Lung (tissue), 11 donors: ENCODE measurements at regions not wholly inside any gene's neighbourhood (a gene's known extent, or its start where the extent isn't known, plus 50 kb on each side); places are given as distances from the start of the nearest gene placed in this dataset.

Experiments
- ATAC-seq: fragments of 200-7000 bp; cut with Tn5 transposase; one replicate; pipeline ENCODE4 v1.9.1; 2020; ENCODE audit warnings: moderate number of reproducible peaks; ENCODE audit not compliant: insufficient read depth, low FRiP score
- DNase-seq, 3 donors: peaks; one replicate each; pipeline ENCODE4 v3.0.0-alpha.2; 2013 to 2017
- H3K27ac ChIP-seq, 2 donors: one replicate each; pipeline ENCODE4 v1.5.1; 2013; ENCODE audit warnings: mild to moderate bottlenecking in 2 of 2, moderate library complexity in 2 of 2, control low read depth in 1 of 2, inconsistent platforms in 1 of 2, low read depth in 1 of 2, low read length in 1 of 2
- H3K27me3 ChIP-seq, 3 donors: one replicate each; pipeline ENCODE4 v1.5.1; 2013; ENCODE audit warnings: low read length in 2 of 3; ENCODE audit not compliant: control insufficient read depth in 3 of 3, insufficient read depth in 3 of 3
- H3K36me3 ChIP-seq, 4 donors: one replicate each; pipeline ENCODE4 v1.5.1; 2013; ENCODE audit warnings: low read length in 4 of 4, mild to moderate bottlenecking in 1 of 4, moderate library complexity in 1 of 4; ENCODE audit not compliant: control insufficient read depth in 4 of 4, insufficient read depth in 4 of 4
- H3K4me1 ChIP-seq, 5 donors: one replicate each; pipeline ENCODE4 v1.5.1; 2013; ENCODE audit warnings: low read length in 5 of 5, mild to moderate bottlenecking in 2 of 5, moderate library complexity in 1 of 5; ENCODE audit not compliant: control insufficient read depth in 5 of 5, insufficient read depth in 5 of 5
- H3K4me3 ChIP-seq: one replicate; pipeline ENCODE4 v1.5.1; 2013; ENCODE audit warnings: mild to moderate bottlenecking, control low read depth, moderate library complexity
- H3K9ac ChIP-seq, 2 donors: one replicate each; pipeline ENCODE4 v1.5.1; 2013; ENCODE audit warnings: low read length in 2 of 2, control low read depth in 1 of 2; ENCODE audit not compliant: insufficient read depth in 1 of 2
- H3K9me3 ChIP-seq, 4 donors: one replicate each; pipeline ENCODE4 v1.5.1; 2013; ENCODE audit warnings: low read length in 3 of 4, mild to moderate bottlenecking in 1 of 4, moderate library complexity in 1 of 4; ENCODE audit not compliant: control insufficient read depth in 4 of 4, insufficient read depth in 3 of 4
- WGBS, 2 donors: extraction: QIAGEN DNeasy Blood & Tissue Kit; methylation state at CpG; one replicate each; pipeline ENCODE4 v1.1.7; 2013; 5-methylcytosine and 5-hydroxymethylcytosine counted together
- TF ChIP-seq, protein P1 (sequence below): IDR thresholded peaks from 2 replicates; pipeline ENCODE4 v1.5.1; 2012; ENCODE audit warnings: mild to moderate bottlenecking; ENCODE audit errors: control extremely low read depth, extremely low read depth
- donor health status: control.
- donor health status: control.
- donor health status: Bipolar disorder and iron deficiency.
- donor health status: healthy.
- donor health status: DM: yes; HTN: yes; CAD: no.

DNA sequence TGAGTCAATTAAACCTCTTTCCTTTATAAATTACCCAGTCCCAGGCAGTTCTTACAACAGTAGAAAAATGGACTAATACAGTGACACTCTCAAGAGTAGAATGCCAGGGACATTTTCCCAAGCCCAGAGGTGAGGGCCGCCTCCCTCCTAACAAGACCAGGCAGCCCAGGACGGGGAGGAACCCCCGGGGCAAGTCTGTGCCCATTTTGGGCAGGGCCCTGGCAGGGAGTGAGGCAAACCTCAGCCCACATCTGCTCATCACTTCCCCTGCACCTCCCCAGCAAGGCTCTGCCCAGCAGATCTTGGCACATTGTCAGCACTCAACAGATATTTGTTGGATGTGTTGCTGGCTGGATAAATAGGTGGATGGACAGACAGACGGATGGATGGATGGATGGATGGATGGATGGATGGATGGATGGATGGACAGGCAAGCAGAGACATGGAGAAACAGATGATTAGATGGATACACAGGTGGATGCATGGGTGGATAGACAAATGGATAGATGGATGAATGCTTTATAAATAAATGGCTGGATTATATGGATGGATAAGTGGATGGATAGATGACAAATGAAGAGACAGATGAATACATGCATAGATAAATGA, 271.3 kb downstream of the PARN start:
- TF ChIP-seq, protein P1, sequence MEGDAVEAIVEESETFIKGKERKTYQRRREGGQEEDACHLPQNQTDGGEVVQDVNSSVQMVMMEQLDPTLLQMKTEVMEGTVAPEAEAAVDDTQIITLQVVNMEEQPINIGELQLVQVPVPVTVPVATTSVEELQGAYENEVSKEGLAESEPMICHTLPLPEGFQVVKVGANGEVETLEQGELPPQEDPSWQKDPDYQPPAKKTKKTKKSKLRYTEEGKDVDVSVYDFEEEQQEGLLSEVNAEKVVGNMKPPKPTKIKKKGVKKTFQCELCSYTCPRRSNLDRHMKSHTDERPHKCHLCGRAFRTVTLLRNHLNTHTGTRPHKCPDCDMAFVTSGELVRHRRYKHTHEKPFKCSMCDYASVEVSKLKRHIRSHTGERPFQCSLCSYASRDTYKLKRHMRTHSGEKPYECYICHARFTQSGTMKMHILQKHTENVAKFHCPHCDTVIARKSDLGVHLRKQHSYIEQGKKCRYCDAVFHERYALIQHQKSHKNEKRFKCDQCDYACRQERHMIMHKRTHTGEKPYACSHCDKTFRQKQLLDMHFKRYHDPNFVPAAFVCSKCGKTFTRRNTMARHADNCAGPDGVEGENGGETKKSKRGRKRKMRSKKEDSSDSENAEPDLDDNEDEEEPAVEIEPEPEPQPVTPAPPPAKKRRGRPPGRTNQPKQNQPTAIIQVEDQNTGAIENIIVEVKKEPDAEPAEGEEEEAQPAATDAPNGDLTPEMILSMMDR, result no peak
- ATAC-seq (no peak), DNase-seq (no peak)
- Histone ChIP-seq H3K27ac (no peak overlapping the region), H3K27me3 (peaks cover 0 to 5% (median 3%) of the 10 kb centered on the region in 3 donors), H3K9me3 (no peaks in the 10 kb centered on the region), H3K4me3 (no peak overlapping the region), H3K36me3 (no peaks in the 10 kb centered on the region), H3K9ac (no peak overlapping the region), H3K4me1 (peaks cover 0 to 4% (median 0%) of the 10 kb centered on the region in 5 donors)
- 64 to 72% methylated on average over 4 of the region's 4 CpGs for WGBS, 2 donors

DNA sequence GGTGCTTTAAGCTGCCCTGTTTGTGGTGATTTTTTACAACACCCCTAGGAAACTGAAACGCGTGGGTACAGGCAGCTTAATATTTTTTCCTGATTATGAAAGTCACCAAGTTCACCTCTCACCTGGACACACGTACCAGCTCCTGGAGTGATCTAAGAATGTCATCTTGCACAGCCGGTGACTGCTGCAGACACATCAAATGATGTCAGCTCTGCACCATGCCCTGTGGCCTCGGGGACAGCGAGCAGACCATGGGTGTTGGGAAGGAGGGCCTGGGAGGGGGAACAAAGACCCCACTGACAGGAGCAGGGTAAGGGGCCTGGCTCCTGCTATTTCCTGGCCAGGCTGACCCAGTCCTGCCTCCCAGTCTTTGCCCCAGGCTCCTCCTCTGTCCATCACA, 272.7 kb downstream of the PARN start:
- 79 to 87% methylated on average over 6 of the region's 6 CpGs for WGBS, 2 donors
- Histone ChIP-seq H3K27me3 (peaks cover 0 to 3% (median 2%) of the 10 kb centered on the region in 3 donors), H3K4me1 (no peaks in the 10 kb centered on the region), H3K36me3 (no peaks in the 10 kb centered on the region), H3K9ac (no peak overlapping the region), H3K27ac (no peak overlapping the region), H3K9me3 (no peaks in the 10 kb centered on the region), H3K4me3 (no peak overlapping the region)
- TF ChIP-seq, protein P1, result no peak
- DNase-seq (no peak), ATAC-seq (no peak)

DNA sequence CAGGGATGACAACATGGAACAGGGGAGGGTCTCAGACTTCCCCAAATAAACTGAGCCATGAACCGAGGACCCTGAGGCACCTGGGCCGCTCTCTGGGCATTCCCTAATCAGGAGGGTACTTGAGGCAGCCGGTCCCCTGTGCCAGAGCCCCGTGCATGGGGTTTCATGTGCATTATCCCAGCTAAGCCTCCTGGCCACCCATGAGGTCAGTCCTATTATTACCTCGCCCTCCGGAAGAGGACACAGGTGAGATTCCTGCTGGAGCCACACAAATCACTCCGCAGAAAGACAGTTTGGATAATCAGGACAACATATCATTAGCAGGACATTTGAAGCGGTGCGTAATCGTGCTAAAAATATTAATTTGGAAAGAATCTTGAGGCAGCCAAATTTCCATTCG, 274.0 kb downstream of the PARN start:
- WGBS, 2 donors, result 76 to 83% methylated on average over 11 of the region's 11 CpGs
- no peak for DNase-seq
- H3K27ac ChIP-seq, result no peak overlapping the region
- TF ChIP-seq, protein P1, result no peak
- H3K4me3 ChIP-seq, result no peak overlapping the region
- no peaks in the 10 kb centered on the region for H3K36me3 ChIP-seq
- no peak overlapping the region for H3K9ac ChIP-seq
- ATAC-seq, result no peak
- H3K4me1 ChIP-seq, result no peaks in the 10 kb centered on the region
- H3K9me3 ChIP-seq, result no peaks in the 10 kb centered on the region
- H3K27me3 ChIP-seq, result peaks cover 0 to 3% (median 0%) of the 10 kb centered on the region in 3 donors
